ENCODE measurements at regions not wholly inside any gene's neighbourhood (a gene's known extent, or its start where the extent isn't known, plus 50 kb on each side); places are given as distances from the start of the nearest gene placed in this dataset.

- no peak for DNase-seq
- Histone ChIP-seq H3K27ac (ENCODE audit: low read length) (no peak overlapping the region), H3K4me2 (ENCODE audit: low read depth, low read length) (no peak overlapping the region), H3K4me1 (ENCODE audit: low read length) (no peaks in the 10 kb centered on the region), H4K20me1 (ENCODE audit: insufficient read depth, low read length) (no peaks in the 10 kb centered on the region), H3K9ac (ENCODE audit: low read length) (no peak overlapping the region), H3K9me2 (replicated peaks; ENCODE audit: insufficient read depth, low read length) (no peaks in the 10 kb centered on the region), H3K79me2 (ENCODE audit: low read length) (no peaks in the 10 kb centered on the region), H3K36me3 (replicated peaks; ENCODE audit: insufficient read depth, low read length) (no peaks in the 10 kb centered on the region), H3K9me3 (replicated peaks; ENCODE audit: insufficient read depth, low read length) (no peaks in the 10 kb centered on the region), H3K4me3 (ENCODE audit: low read length) (no peak overlapping the region), H3F3A (ENCODE audit: insufficient read depth, low read length) (no peaks in the 10 kb centered on the region), H3K27me3 (replicated peaks; ENCODE audit: insufficient read depth, low read length) (no peaks in the 10 kb centered on the region), H2AFZ (ENCODE audit: low read length) (no peak overlapping the region)
- no peak for TF ChIP-seq CTCF (IDR thresholded peaks at IDR 0.05; ENCODE audit: low read length)
These were observed 531.0 kb downstream of the EPHA7 start for GRCh38 chr6:92888316-92888715.

GRCh38 chr6:92887871-92888270 is 531.5 kb downstream of the EPHA7 start:
- H3K36me3 ChIP-seq (replicated peaks; ENCODE audit: insufficient read depth, low read length), result no peaks in the 10 kb centered on the region
- TF ChIP-seq EZH2phosphoT487 (IDR thresholded peaks at IDR 0.05; ENCODE audit: low read length) (no peak), EZH2 (optimal IDR thresholded peaks at IDR 0.05; ENCODE audit: low read depth, low read length) (no peak), CTCF (IDR thresholded peaks at IDR 0.05; ENCODE audit: low read length) (no peak)
- H3K4me1 ChIP-seq (ENCODE audit: low read length), result no peaks in the 10 kb centered on the region
- no peaks in the 10 kb centered on the region for H3K9me2 ChIP-seq (replicated peaks; ENCODE audit: insufficient read depth, low read length)
- no peaks in the 10 kb centered on the region for H3K79me2 ChIP-seq (ENCODE audit: low read length)
- H3K9ac ChIP-seq (ENCODE audit: low read length), result no peak overlapping the region
- H3F3A ChIP-seq (ENCODE audit: insufficient read depth, low read length), result no peaks in the 10 kb centered on the region
- DNase-seq, result no peak
- no peaks in the 10 kb centered on the region for H3K27me3 ChIP-seq (replicated peaks; ENCODE audit: insufficient read depth, low read length)
- no peak overlapping the region for H3K4me2 ChIP-seq (ENCODE audit: low read depth, low read length)
- H2AFZ ChIP-seq (ENCODE audit: low read length), result no peak overlapping the region
- H3K27ac ChIP-seq (ENCODE audit: low read length), result no peak overlapping the region
- no peaks in the 10 kb centered on the region for H3K9me3 ChIP-seq (replicated peaks; ENCODE audit: insufficient read depth, low read length)
- H4K20me1 ChIP-seq (ENCODE audit: insufficient read depth, low read length), result no peaks in the 10 kb centered on the region
- no peak overlapping the region for H3K4me3 ChIP-seq (ENCODE audit: low read length)

GRCh38 chr6:92879526-92879925 is 539.8 kb downstream of the EPHA7 start:
- H3K36me3 ChIP-seq (replicated peaks; ENCODE audit: insufficient read depth, low read length), result no peaks in the 10 kb centered on the region
- no peaks in the 10 kb centered on the region for H3K4me1 ChIP-seq (ENCODE audit: low read length)
- H3K9me2 ChIP-seq (replicated peaks; ENCODE audit: insufficient read depth, low read length), result no peaks in the 10 kb centered on the region
- H3K4me2 ChIP-seq (ENCODE audit: low read depth, low read length), result no peak overlapping the region
- no peak for DNase-seq
- H3K27ac ChIP-seq (ENCODE audit: low read length), result no peak overlapping the region
- H4K20me1 ChIP-seq (ENCODE audit: insufficient read depth, low read length), result no peaks in the 10 kb centered on the region
- no peaks in the 10 kb centered on the region for H3K79me2 ChIP-seq (ENCODE audit: low read length)
- no peak for TF ChIP-seq EZH2 (optimal IDR thresholded peaks at IDR 0.05; ENCODE audit: low read depth, low read length)
- no peak for TF ChIP-seq CTCF (IDR thresholded peaks at IDR 0.05; ENCODE audit: low read length)
- no peak for TF ChIP-seq EZH2phosphoT487 (IDR thresholded peaks at IDR 0.05; ENCODE audit: low read length)
- H3F3A ChIP-seq (ENCODE audit: insufficient read depth, low read length), result no peaks in the 10 kb centered on the region
- H3K9ac ChIP-seq (ENCODE audit: low read length), result no peak overlapping the region
- no peaks in the 10 kb centered on the region for H3K27me3 ChIP-seq (replicated peaks; ENCODE audit: insufficient read depth, low read length)
- H2AFZ ChIP-seq (ENCODE audit: low read length), result no peak overlapping the region
- H3K4me3 ChIP-seq (ENCODE audit: low read length), result no peak overlapping the region
- H3K9me3 ChIP-seq (replicated peaks; ENCODE audit: insufficient read depth, low read length), result no peaks in the 10 kb centered on the region

Data from MM.1S (cell line).